Keratinocyte (primary cell): ENCODE measurements at regions not wholly inside any gene's neighbourhood (a gene's known extent, or its start where the extent isn't known, plus 50 kb on each side); places are given as distances from the start of the nearest gene placed in this dataset.

Source experiments
- EZH2 ChIP-seq: IDR thresholded peaks from one replicate; pipeline ENCODE4 v1.6.1; 2012; ENCODE audit warnings: inconsistent platforms, mild to moderate bottlenecking, low read length, moderate library complexity
- TF ChIP-seq, protein P1 (sequence below), 3 experiments: IDR thresholded peaks in 1 of 3; conservative IDR thresholded peaks in 1 of 3; optimal IDR thresholded peaks in 1 of 3; 2 replicates in 2 of 3; 3 replicates in 1 of 3; pipeline versions ENCODE3 to v1.5.1; 2011; ENCODE audit warnings: low read length in 3 of 3, mild to moderate bottlenecking in 3 of 3, moderate library complexity in 2 of 3, control low read depth in 1 of 3, inconsistent platforms in 1 of 3; ENCODE audit not compliant: insufficient read depth in 2 of 3; ENCODE audit errors: extremely low read depth in 1 of 3

DNA sequence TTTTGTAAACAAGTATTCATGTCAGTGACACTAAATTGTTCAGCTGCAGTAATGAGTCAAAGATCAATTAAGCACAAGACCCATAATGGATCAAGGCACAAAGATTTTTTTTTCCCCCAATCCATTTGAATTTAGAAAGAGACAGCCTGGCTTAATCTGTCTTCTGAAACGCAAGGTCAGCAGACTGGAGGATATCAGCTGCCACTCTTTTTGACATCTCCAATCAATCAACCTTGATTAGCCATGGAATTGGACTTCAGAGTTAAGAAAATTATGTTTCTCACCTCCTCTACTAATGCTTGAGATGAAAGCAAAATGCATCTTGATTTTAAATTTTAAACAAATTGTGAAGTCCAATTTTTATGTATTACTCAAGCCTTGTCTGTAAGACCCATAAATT lies 642.4 kb upstream of the STEAP1 start:
- TF ChIP-seq, protein P1, sequence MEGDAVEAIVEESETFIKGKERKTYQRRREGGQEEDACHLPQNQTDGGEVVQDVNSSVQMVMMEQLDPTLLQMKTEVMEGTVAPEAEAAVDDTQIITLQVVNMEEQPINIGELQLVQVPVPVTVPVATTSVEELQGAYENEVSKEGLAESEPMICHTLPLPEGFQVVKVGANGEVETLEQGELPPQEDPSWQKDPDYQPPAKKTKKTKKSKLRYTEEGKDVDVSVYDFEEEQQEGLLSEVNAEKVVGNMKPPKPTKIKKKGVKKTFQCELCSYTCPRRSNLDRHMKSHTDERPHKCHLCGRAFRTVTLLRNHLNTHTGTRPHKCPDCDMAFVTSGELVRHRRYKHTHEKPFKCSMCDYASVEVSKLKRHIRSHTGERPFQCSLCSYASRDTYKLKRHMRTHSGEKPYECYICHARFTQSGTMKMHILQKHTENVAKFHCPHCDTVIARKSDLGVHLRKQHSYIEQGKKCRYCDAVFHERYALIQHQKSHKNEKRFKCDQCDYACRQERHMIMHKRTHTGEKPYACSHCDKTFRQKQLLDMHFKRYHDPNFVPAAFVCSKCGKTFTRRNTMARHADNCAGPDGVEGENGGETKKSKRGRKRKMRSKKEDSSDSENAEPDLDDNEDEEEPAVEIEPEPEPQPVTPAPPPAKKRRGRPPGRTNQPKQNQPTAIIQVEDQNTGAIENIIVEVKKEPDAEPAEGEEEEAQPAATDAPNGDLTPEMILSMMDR (optimal IDR thresholded peaks at IDR 0.05 in 1 of 3, IDR thresholded peaks at IDR 0.05 in 1 of 3, conservative IDR thresholded peaks at IDR 0.05 in 1 of 3; ENCODE audit: extremely low read depth in 1 of 3, insufficient read depth in 2 of 3, low read length in 3 of 3): no peak
- no peak for TF ChIP-seq EZH2
